Activated CD4-positive, alpha-beta T cell treated with anti-CD3 and anti-CD28 coated beads, Interleukin-2, amount 10 ng/mL, durations not matched to agents 7 days and 5 days (primary cell): ENCODE measurements at regions not wholly inside any gene's neighbourhood (a gene's known extent, or its start where the extent isn't known, plus 50 kb on each side); places are given as distances from the start of the nearest gene placed in this dataset.

ENCODE experiments used
- CTCF ChIA-PET: fragments of 350-600 bp; sonication (Branson Sonifier 250); formaldehyde crosslinking; loops from one replicate; lab custom pipeline; 2021; ENCODE audit warnings: antibody characterized with exemption; lab: Charles Lee
- POLR2A ChIA-PET: fragments of 350-600 bp; sonication (Branson Sonifier 250); formaldehyde crosslinking; loops from one replicate; lab custom pipeline; 2021; ENCODE audit warnings: antibody characterized with exemption; lab: Charles Lee
- DNase-seq: peaks from one replicate; pipeline ENCODE4 v3.0.0-alpha.2; 2020
- H3K27ac Mint-ChIP-seq: one replicate; pipeline ENCODE4 v1.8.0; 2021; ENCODE audit warnings: mild to moderate bottlenecking, moderate library complexity, mixed read lengths
- H3K27me3 Mint-ChIP-seq: one replicate; pipeline ENCODE4 v1.8.0; 2021; ENCODE audit warnings: mixed read lengths
- H3K36me3 Mint-ChIP-seq: one replicate; pipeline ENCODE4 v1.8.0; 2021; ENCODE audit warnings: low read depth, mixed read lengths
- H3K4me1 Mint-ChIP-seq: one replicate; pipeline ENCODE4 v1.8.0; 2021; ENCODE audit warnings: mixed read lengths
- H3K4me3 Mint-ChIP-seq: one replicate; pipeline ENCODE4 v1.8.0; 2021; ENCODE audit warnings: mild to moderate bottlenecking, moderate library complexity, mixed read lengths
- H3K9me3 Mint-ChIP-seq: one replicate; pipeline ENCODE4 v1.8.0; 2021; ENCODE audit warnings: mixed read lengths

GRCh38 chr16:65786916-65787315, 579.6 kb upstream of the CDH5 start:
- CTCF ChIA-PET: no interaction called here
- POLR2A ChIA-PET: no interaction called here
- Mint-ChIP-seq H3K9me3 (no peaks in the 10 kb centered on the region), H3K36me3 (no peaks in the 10 kb centered on the region), H3K4me1 (no peaks in the 10 kb centered on the region), H3K27ac (no peak overlapping the region), H3K27me3 (no peaks in the 10 kb centered on the region), H3K4me3 (no peak overlapping the region)
- DNase-seq: no peak

- Mint-ChIP-seq H3K4me3 (no peak overlapping the region), H3K27me3 (no peaks in the 10 kb centered on the region), H3K27ac (no peak overlapping the region), H3K4me1 (no peaks in the 10 kb centered on the region), H3K9me3 (no peaks in the 10 kb centered on the region), H3K36me3 (no peaks in the 10 kb centered on the region)
- ChIA-PET POLR2A (no interaction called here), CTCF (no interaction called here)
- no peak for DNase-seq
These were observed 582.6 kb upstream of the CDH5 start for GRCh38 chr16:65783709-65784474.

- DNase-seq: no peak
- no peaks in the 10 kb centered on the region for H3K9me3 Mint-ChIP-seq
- ChIA-PET CTCF (no interaction called here), POLR2A (no interaction called here)
- no peaks in the 10 kb centered on the region for H3K27me3 Mint-ChIP-seq
- H3K27ac Mint-ChIP-seq: no peak overlapping the region
- no peaks in the 10 kb centered on the region for H3K36me3 Mint-ChIP-seq
- H3K4me1 Mint-ChIP-seq: no peaks in the 10 kb centered on the region
- no peak overlapping the region for H3K4me3 Mint-ChIP-seq
These were observed 583.6 kb upstream of the CDH5 start for GRCh38 chr16:65782611-65783600.

GRCh38 chr16:65781855-65782254, 584.6 kb upstream of the CDH5 start:
- Mint-ChIP-seq H3K36me3 (no peaks in the 10 kb centered on the region), H3K4me1 (no peaks in the 10 kb centered on the region), H3K4me3 (no peak overlapping the region), H3K27me3 (no peaks in the 10 kb centered on the region), H3K27ac (no peak overlapping the region), H3K9me3 (no peaks in the 10 kb centered on the region)
- ChIA-PET CTCF (interaction anchor here (0.6 kb wide), 1 partner anchor 35 kb away, joined by 4 read pairs; no protein-coding TSS in a partner anchor), POLR2A (no interaction called here)
- no peak for DNase-seq

- CTCF ChIA-PET: interaction anchor here (0.6 kb wide), 1 partner anchor 35 kb away, joined by 4 read pairs; no protein-coding TSS in a partner anchor
- Mint-ChIP-seq H3K27ac (no peak overlapping the region), H3K9me3 (no peaks in the 10 kb centered on the region)
These were observed 585.1 kb upstream of the CDH5 start for GRCh38 chr16:65781363-65781762.

GRCh38 chr16:65779201-65779600, 587.3 kb upstream of the CDH5 start:
- Mint-ChIP-seq H3K27me3 (no peaks in the 10 kb centered on the region), H3K4me1 (no peaks in the 10 kb centered on the region), H3K27ac (no peak overlapping the region), H3K4me3 (no peak overlapping the region), H3K36me3 (no peaks in the 10 kb centered on the region), H3K9me3 (no peaks in the 10 kb centered on the region)
- ChIA-PET POLR2A (no interaction called here), CTCF (no interaction called here)
- DNase-seq: no peak

More at GRCh38 chr16:65781363-65781762, 585.1 kb upstream of the CDH5 start:
- Mint-ChIP-seq H3K4me3 (no peak overlapping the region), H3K36me3 (no peaks in the 10 kb centered on the region), H3K27me3 (no peaks in the 10 kb centered on the region), H3K4me1 (no peaks in the 10 kb centered on the region)
- no peak for DNase-seq
- POLR2A ChIA-PET: no interaction called here

GRCh38 chr16:65776639-65777183, 589.8 kb upstream of the CDH5 start:
- DNase-seq: no peak
- H3K9me3 Mint-ChIP-seq: no peaks in the 10 kb centered on the region
- no peaks in the 10 kb centered on the region for H3K4me1 Mint-ChIP-seq
- no peak overlapping the region for H3K27ac Mint-ChIP-seq
- CTCF ChIA-PET: no interaction called here
- H3K36me3 Mint-ChIP-seq: no peaks in the 10 kb centered on the region
- H3K4me3 Mint-ChIP-seq: no peak overlapping the region
- POLR2A ChIA-PET: no interaction called here
- no peaks in the 10 kb centered on the region for H3K27me3 Mint-ChIP-seq

GRCh38 chr16:65775829-65776228, 590.7 kb upstream of the CDH5 start:
- POLR2A ChIA-PET: no interaction called here
- Mint-ChIP-seq H3K9me3 (no peaks in the 10 kb centered on the region), H3K4me3 (no peak overlapping the region), H3K27ac (no peak overlapping the region), H3K36me3 (no peaks in the 10 kb centered on the region), H3K27me3 (no peaks in the 10 kb centered on the region), H3K4me1 (no peaks in the 10 kb centered on the region)
- DNase-seq: no peak
- CTCF ChIA-PET: no interaction called here

GRCh38 chr16:65774350-65774749, 592.1 kb upstream of the CDH5 start:
- no peaks in the 10 kb centered on the region for H3K36me3 Mint-ChIP-seq
- no peaks in the 10 kb centered on the region for H3K4me1 Mint-ChIP-seq
- H3K27me3 Mint-ChIP-seq: no peaks in the 10 kb centered on the region

GRCh38 chr16:65773301-65773874, 593.1 kb upstream of the CDH5 start:
- no peaks in the 10 kb centered on the region for H3K9me3 Mint-ChIP-seq
- H3K27ac Mint-ChIP-seq: no peak overlapping the region
- ChIA-PET POLR2A (no interaction called here), CTCF (no interaction called here)
- no peaks in the 10 kb centered on the region for H3K4me1 Mint-ChIP-seq
- H3K4me3 Mint-ChIP-seq: no peak overlapping the region
- DNase-seq: no peak
- H3K27me3 Mint-ChIP-seq: no peaks in the 10 kb centered on the region
- H3K36me3 Mint-ChIP-seq: no peaks in the 10 kb centered on the region

More at GRCh38 chr16:65774350-65774749, 592.1 kb upstream of the CDH5 start:
- Mint-ChIP-seq H3K9me3 (no peaks in the 10 kb centered on the region), H3K4me3 (no peak overlapping the region), H3K27ac (no peak overlapping the region)
- ChIA-PET CTCF (no interaction called here), POLR2A (no interaction called here)
- DNase-seq: no peak

GRCh38 chr16:65772134-65772732, 594.3 kb upstream of the CDH5 start:
- POLR2A ChIA-PET: no interaction called here
- no peak overlapping the region for H3K4me3 Mint-ChIP-seq
- no peak for DNase-seq
- no peaks in the 10 kb centered on the region for H3K36me3 Mint-ChIP-seq
- no peak overlapping the region for H3K27ac Mint-ChIP-seq
- CTCF ChIA-PET: no interaction called here
- H3K4me1 Mint-ChIP-seq: no peaks in the 10 kb centered on the region
- H3K27me3 Mint-ChIP-seq: no peaks in the 10 kb centered on the region
- H3K9me3 Mint-ChIP-seq: no peaks in the 10 kb centered on the region

GRCh38 chr16:65771707-65772106, 594.8 kb upstream of the CDH5 start:
- POLR2A ChIA-PET: no interaction called here
- no peaks in the 10 kb centered on the region for H3K36me3 Mint-ChIP-seq
- H3K27ac Mint-ChIP-seq: no peak overlapping the region
- no peaks in the 10 kb centered on the region for H3K9me3 Mint-ChIP-seq
- H3K27me3 Mint-ChIP-seq: no peaks in the 10 kb centered on the region
- CTCF ChIA-PET: no interaction called here
- no peaks in the 10 kb centered on the region for H3K4me1 Mint-ChIP-seq
- DNase-seq: no peak
- no peak overlapping the region for H3K4me3 Mint-ChIP-seq
